Sigmoid colon (tissue), 4 donors: ENCODE measurements at regions not wholly inside any gene's neighbourhood (a gene's known extent, or its start where the extent isn't known, plus 50 kb on each side); places are given as distances from the start of the nearest gene placed in this dataset.

ENCODE experiments used
- POLR2A ChIP-seq, 2 donors: fragments of 450-650 bp; IDR thresholded peaks; one replicate each; pipeline ENCODE4 v1.6.1; 2016; ENCODE audit warnings: antibody characterized with exemption in 2 of 2, mild to moderate bottlenecking in 2 of 2, moderate library complexity in 2 of 2
- POLR2AphosphoS5 ChIP-seq, 4 donors: sonication (generic); formaldehyde crosslinking; IDR thresholded peaks; one replicate each; pipeline ENCODE4 v1.6.1; 2017; ENCODE audit warnings: antibody characterized with exemption in 4 of 4
- TF ChIP-seq, protein P1 (sequence below), 4 experiments: fragments of 450-650 bp in 3 of 4; fragments of 200-600 bp in 1 of 4; IDR thresholded peaks; one replicate each; pipeline ENCODE4 v1.5.1; 2016 to 2019; ENCODE audit warnings: antibody characterized with exemption in 4 of 4, mild to moderate bottlenecking in 3 of 4, moderate library complexity in 2 of 4

DNA sequence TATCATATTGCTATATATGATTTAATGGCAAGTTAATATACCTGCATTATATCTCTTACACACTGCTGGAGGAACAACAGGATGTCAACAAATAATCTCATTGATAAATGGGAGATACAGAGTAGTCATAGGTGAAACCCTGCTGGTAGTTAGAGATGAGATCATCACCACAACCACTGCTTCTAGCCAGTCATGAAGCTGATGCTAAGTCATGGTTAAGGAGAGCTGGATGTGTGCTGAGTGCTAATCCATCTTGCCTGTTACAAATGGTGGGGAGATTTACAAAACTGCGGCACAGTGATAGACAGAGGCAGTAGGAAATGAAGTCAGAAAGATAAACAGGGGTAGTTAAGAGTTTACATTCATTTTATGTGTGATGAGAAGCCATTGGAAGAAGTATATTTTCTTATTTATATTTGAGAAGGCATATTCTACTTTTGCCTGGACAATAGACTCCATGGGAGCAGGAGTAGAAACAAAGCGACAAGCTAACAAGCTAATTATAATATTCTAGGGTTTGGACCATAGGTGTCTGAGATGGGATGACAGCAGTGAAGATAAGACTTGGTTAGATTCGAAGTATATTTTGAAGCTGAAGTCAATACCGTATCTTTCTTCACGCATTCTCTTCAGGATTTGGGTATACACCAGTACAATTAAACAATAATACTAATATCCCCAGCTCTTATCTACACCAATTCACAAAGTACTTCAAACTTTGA lies 78.0 kb upstream of the TRPC4 start:
- no peak for TF ChIP-seq POLR2A (IDR thresholded peaks at IDR 0.05)
- TF ChIP-seq, protein P1, sequence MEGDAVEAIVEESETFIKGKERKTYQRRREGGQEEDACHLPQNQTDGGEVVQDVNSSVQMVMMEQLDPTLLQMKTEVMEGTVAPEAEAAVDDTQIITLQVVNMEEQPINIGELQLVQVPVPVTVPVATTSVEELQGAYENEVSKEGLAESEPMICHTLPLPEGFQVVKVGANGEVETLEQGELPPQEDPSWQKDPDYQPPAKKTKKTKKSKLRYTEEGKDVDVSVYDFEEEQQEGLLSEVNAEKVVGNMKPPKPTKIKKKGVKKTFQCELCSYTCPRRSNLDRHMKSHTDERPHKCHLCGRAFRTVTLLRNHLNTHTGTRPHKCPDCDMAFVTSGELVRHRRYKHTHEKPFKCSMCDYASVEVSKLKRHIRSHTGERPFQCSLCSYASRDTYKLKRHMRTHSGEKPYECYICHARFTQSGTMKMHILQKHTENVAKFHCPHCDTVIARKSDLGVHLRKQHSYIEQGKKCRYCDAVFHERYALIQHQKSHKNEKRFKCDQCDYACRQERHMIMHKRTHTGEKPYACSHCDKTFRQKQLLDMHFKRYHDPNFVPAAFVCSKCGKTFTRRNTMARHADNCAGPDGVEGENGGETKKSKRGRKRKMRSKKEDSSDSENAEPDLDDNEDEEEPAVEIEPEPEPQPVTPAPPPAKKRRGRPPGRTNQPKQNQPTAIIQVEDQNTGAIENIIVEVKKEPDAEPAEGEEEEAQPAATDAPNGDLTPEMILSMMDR (IDR thresholded peaks at IDR 0.05) = no peak
- no peak for TF ChIP-seq POLR2AphosphoS5 (IDR thresholded peaks at IDR 0.05)
